HEK293 (cell line): ENCODE measurements at regions not wholly inside any gene's neighbourhood (a gene's known extent, or its start where the extent isn't known, plus 50 kb on each side); places are given as distances from the start of the nearest gene placed in this dataset.

ENCODE experiments used
- EGR2 ChIP-seq: fragments of 450-650 bp; formaldehyde crosslinking; IDR thresholded peaks from 2 replicates; pipeline ENCODE4 v1.5.1; 2016; ENCODE audit warnings: low read depth, missing biosample characterization, missing genetic modification characterization
- GFI1B ChIP-seq: fragments of 450-650 bp; formaldehyde crosslinking; IDR thresholded peaks from 2 replicates; pipeline ENCODE4 v1.5.1; 2016; ENCODE audit warnings: missing biosample characterization, missing genetic modification characterization
- GLI4 ChIP-seq: fragments of 450-650 bp; formaldehyde crosslinking; IDR thresholded peaks from 2 replicates; pipeline ENCODE4 v1.5.1; 2016; ENCODE audit warnings: missing biosample characterization, missing genetic modification characterization
- HOXA7 ChIP-seq: sonication (generic); formaldehyde crosslinking; IDR thresholded peaks from 2 replicates; pipeline ENCODE4 v1.8.1; 2022; ENCODE audit warnings: missing genetic modification reagents, borderline replicate concordance
- KLF7 ChIP-seq: fragments of 450-650 bp; formaldehyde crosslinking; IDR thresholded peaks from 2 replicates; pipeline ENCODE4 v1.5.1; 2016; ENCODE audit warnings: missing biosample characterization, missing genetic modification characterization, borderline replicate concordance
- RBAK ChIP-seq: fragments of 450-650 bp; formaldehyde crosslinking; IDR thresholded peaks from 2 replicates; pipeline ENCODE4 v1.5.1; 2016; ENCODE audit warnings: missing biosample characterization, missing genetic modification characterization
- SCRT2 ChIP-seq: fragments of 450-650 bp; formaldehyde crosslinking; IDR thresholded peaks from 2 replicates; pipeline ENCODE4 v1.5.1; 2016; ENCODE audit warnings: missing biosample characterization, missing genetic modification characterization
- TRIM28 ChIP-seq: IDR thresholded peaks from 2 replicates; pipeline ENCODE4 v1.6.1; 2011; ENCODE audit warnings: low read length, control low read depth, borderline replicate concordance
- ZBTB48 ChIP-seq: fragments of 450-650 bp; formaldehyde crosslinking; IDR thresholded peaks from 2 replicates; pipeline ENCODE4 v1.5.1; 2016; ENCODE audit warnings: missing biosample characterization, missing genetic modification characterization
- ZFP3 ChIP-seq: fragments of 450-650 bp; formaldehyde crosslinking; IDR thresholded peaks from 2 replicates; pipeline ENCODE4 v1.5.1; 2016; ENCODE audit warnings: low read depth, missing biosample characterization, missing genetic modification characterization
- ZIC2 ChIP-seq: fragments of 450-650 bp; formaldehyde crosslinking; IDR thresholded peaks from 2 replicates; pipeline ENCODE4 v1.5.1; 2016; ENCODE audit warnings: missing biosample characterization, missing genetic modification characterization
- ZNF211 ChIP-seq: fragments of 450-650 bp; formaldehyde crosslinking; IDR thresholded peaks from 2 replicates; pipeline ENCODE4 v1.5.1; 2016; ENCODE audit warnings: low read depth, missing biosample characterization, missing genetic modification characterization
- ZNF266 ChIP-seq: fragments of 450-650 bp; formaldehyde crosslinking; IDR thresholded peaks from 2 replicates; pipeline ENCODE4 v1.5.1; 2016; ENCODE audit warnings: missing biosample characterization, missing genetic modification characterization, low read depth
- ZNF501 ChIP-seq: fragments of 450-650 bp; formaldehyde crosslinking; IDR thresholded peaks from 2 replicates; pipeline ENCODE4 v1.5.1; 2016; ENCODE audit warnings: missing biosample characterization, missing genetic modification characterization
- ZNF560 ChIP-seq: fragments of 450-650 bp; formaldehyde crosslinking; IDR thresholded peaks from 2 replicates; pipeline ENCODE4 v1.5.1; 2017; ENCODE audit warnings: missing biosample characterization, missing genetic modification characterization, borderline replicate concordance
- ZNF600 ChIP-seq: fragments of 450-650 bp; formaldehyde crosslinking; IDR thresholded peaks from 2 replicates; pipeline ENCODE4 v1.5.1; 2016; ENCODE audit warnings: missing biosample characterization, missing genetic modification characterization
- ZNF626 ChIP-seq: fragments of 450-650 bp; sonication (Bioruptor Pico); formaldehyde crosslinking; IDR thresholded peaks from 2 replicates; pipeline ENCODE4 v1.5.1; 2018; ENCODE audit warnings: missing biosample characterization, missing genetic modification characterization, inconsistent platforms
- ZNF830 ChIP-seq: fragments of 450-650 bp; IDR thresholded peaks from 2 replicates; pipeline ENCODE4 v1.5.0; 2018; ENCODE audit warnings: missing biosample characterization, missing genetic modification characterization, low read depth, mild to moderate bottlenecking, moderate library complexity
- TF ChIP-seq, protein P1 (sequence below): fragments of 450-650 bp; formaldehyde crosslinking; IDR thresholded peaks from 2 replicates; pipeline ENCODE4 v1.5.1; 2016; ENCODE audit warnings: missing biosample characterization, missing genetic modification characterization
- TF ChIP-seq, protein P2 (sequence below): fragments of 450-650 bp; formaldehyde crosslinking; conservative IDR thresholded peaks from 2 replicates; pipeline ENCODE4 v1.5.1; 2016; ENCODE audit warnings: low read depth, missing biosample characterization, missing genetic modification characterization

DNA sequence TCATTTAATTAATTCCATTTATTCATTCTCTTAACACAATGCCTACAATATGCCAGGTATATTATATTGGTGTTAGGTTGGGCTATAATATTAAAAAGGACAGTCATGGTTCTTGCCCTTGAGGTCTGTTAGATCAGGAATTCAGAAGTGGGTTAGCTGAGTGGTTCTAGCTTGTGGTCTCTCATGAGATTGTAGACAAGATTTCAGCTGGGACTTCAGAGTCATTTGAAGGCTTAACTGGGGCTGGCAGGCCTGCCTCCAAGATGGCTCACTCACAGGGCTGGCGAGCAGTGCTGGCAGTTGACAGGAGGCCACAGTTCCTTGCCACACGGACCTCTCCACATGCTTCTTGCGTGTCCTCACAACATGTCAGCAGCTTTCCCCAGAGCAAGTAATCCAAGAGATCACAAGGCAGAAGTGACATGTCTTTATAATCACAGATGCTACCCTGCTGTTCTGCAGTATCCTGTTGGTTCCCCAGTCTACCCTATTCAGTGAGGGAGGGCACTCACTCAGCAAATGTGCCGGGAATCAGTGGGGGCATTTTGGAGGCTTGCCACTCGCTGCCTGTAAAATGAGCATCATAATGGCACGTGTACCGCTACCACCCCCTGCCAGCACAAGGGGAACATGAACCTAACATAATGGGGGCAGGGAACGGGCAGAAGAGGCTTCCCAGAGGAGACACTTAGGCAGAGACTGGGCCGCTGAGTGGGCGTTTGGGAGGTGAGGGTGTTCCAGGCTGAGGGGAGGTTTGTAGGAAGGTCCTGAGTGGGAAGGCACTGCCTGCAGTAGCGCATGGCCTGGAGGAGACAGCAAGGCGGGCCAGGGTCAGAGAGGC is 70.0 kb downstream of the EXOSC2 start (continued):
- no peak for TF ChIP-seq ZNF501 (tag by site-specific recombination)
- no peak for TF ChIP-seq ZNF266
- TF ChIP-seq RBAK (tag by site-specific recombination): no peak
- TF ChIP-seq EGR2 (tag by site-specific recombination): peak; percentile 98
- no peak for TF ChIP-seq TRIM28
- TF ChIP-seq ZBTB48: no peak
- no peak for TF ChIP-seq HOXA7
- no peak for TF ChIP-seq GLI4 (tag by site-specific recombination)
- TF ChIP-seq, protein P1, sequence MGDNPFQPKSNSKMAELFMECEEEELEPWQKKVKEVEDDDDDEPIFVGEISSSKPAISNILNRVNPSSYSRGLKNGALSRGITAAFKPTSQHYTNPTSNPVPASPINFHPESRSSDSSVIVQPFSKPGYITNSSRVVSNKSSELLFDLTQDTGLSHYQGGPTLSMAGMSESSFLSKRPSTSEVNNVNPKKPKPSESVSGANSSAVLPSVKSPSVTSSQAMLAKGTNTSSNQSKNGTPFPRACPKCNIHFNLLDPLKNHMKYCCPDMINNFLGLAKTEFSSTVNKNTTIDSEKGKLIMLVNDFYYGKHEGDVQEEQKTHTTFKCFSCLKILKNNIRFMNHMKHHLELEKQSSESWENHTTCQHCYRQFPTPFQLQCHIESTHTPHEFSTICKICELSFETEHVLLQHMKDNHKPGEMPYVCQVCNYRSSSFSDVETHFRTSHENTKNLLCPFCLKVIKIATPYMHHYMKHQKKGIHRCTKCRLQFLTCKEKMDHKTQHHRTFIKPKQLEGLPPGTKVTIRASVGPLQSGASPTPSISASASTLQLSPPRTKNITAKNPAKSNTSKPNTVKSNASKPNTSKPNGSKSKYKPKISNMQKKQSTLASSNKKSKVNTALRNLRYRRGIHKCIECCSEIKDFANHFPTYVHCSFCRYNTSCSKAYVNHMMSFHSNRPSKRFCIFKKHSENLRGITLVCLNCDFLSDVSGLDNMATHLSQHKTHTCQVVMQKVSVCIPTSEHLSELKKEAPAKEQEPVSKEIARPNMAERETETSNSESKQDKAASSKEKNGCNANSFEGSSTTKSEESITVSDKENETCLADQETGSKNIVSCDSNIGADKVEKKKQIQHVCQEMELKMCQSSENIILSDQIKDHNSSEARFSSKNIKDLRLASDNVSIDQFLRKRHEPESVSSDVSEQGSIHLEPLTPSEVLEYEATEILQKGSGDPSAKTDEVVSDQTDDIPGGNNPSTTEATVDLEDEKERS (tag by site-specific recombination): no peak
- TF ChIP-seq SCRT2: no peak
- no peak for TF ChIP-seq KLF7 (tag by site-specific recombination)
- peak; percentile 62; the same call in 1 of the 2 replicates for TF ChIP-seq ZNF211 (tag by site-specific recombination)
- peak; percentile 72 for TF ChIP-seq ZIC2 (tag by site-specific recombination)
- no peak for TF ChIP-seq GFI1B (tag by site-specific recombination)
- TF ChIP-seq ZNF830 (tag by site-specific recombination): no peak
- peak; percentile 48; the same call in 1 of the 2 replicates for TF ChIP-seq ZNF600 (tag by site-specific recombination)
- TF ChIP-seq ZFP3: no peak
- no peak for TF ChIP-seq ZNF560 (tag by site-specific recombination)
- TF ChIP-seq ZNF626 (tag by site-specific recombination): no peak
- TF ChIP-seq, protein P2, sequence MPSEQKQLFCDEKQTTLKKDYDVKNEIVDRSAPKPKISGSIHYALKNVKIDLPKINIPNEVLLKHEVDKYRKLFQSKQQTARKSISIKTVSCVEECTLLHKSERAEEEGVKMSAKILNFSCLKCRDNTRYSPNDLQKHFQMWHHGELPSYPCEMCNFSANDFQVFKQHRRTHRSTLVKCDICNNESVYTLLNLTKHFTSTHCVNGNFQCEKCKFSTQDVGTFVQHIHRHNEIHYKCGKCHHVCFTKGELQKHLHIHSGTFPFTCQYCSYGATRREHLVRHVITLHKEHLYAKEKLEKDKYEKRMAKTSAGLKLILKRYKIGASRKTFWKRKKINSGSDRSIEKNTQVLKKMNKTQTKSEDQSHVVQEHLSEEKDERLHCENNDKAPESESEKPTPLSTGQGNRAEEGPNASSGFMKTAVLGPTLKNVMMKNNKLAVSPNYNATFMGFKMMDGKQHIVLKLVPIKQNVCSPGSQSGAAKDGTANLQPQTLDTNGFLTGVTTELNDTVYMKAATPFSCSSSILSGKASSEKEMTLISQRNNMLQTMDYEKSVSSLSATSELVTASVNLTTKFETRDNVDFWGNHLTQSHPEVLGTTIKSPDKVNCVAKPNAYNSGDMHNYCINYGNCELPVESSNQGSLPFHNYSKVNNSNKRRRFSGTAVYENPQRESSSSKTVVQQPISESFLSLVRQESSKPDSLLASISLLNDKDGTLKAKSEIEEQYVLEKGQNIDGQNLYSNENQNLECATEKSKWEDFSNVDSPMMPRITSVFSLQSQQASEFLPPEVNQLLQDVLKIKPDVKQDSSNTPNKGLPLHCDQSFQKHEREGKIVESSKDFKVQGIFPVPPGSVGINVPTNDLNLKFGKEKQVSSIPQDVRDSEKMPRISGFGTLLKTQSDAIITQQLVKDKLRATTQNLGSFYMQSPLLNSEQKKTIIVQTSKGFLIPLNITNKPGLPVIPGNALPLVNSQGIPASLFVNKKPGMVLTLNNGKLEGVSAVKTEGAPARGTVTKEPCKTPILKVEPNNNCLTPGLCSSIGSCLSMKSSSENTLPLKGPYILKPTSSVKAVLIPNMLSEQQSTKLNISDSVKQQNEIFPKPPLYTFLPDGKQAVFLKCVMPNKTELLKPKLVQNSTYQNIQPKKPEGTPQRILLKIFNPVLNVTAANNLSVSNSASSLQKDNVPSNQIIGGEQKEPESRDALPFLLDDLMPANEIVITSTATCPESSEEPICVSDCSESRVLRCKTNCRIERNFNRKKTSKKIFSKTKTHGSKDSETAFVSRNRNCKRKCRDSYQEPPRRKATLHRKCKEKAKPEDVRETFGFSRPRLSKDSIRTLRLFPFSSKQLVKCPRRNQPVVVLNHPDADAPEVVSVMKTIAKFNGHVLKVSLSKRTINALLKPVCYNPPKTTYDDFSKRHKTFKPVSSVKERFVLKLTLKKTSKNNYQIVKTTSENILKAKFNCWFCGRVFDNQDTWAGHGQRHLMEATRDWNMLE (tag by site-specific recombination): no peak
